Gastroesophageal sphincter (tissue), 3 donors: ENCODE measurements at regions not wholly inside any gene's neighbourhood (a gene's known extent, or its start where the extent isn't known, plus 50 kb on each side); places are given as distances from the start of the nearest gene placed in this dataset.

Experiments
- POLR2A ChIP-seq, 2 donors: fragments of 450-650 bp; IDR thresholded peaks; one replicate each; pipeline ENCODE4 v1.6.1; 2017; ENCODE audit warnings: antibody characterized with exemption in 2 of 2, mild to moderate bottlenecking in 2 of 2, moderate library complexity in 1 of 2
- POLR2AphosphoS5 ChIP-seq: sonication (generic); formaldehyde crosslinking; IDR thresholded peaks from one replicate; pipeline ENCODE4 v1.6.1; 2017; ENCODE audit warnings: antibody characterized with exemption
- TF ChIP-seq, protein P1 (sequence below), 4 experiments: fragments of 200-600 bp in 2 of 4; fragments of 450-650 bp in 2 of 4; sonication (generic) in 1 of 4; IDR thresholded peaks; one replicate each; pipeline ENCODE4 v1.5.1; 2017 to 2019; ENCODE audit warnings: antibody characterized with exemption in 4 of 4, mild to moderate bottlenecking in 2 of 4, moderate library complexity in 2 of 4

- no peak for TF ChIP-seq POLR2A (IDR thresholded peaks at IDR 0.05)
- TF ChIP-seq, protein P1, sequence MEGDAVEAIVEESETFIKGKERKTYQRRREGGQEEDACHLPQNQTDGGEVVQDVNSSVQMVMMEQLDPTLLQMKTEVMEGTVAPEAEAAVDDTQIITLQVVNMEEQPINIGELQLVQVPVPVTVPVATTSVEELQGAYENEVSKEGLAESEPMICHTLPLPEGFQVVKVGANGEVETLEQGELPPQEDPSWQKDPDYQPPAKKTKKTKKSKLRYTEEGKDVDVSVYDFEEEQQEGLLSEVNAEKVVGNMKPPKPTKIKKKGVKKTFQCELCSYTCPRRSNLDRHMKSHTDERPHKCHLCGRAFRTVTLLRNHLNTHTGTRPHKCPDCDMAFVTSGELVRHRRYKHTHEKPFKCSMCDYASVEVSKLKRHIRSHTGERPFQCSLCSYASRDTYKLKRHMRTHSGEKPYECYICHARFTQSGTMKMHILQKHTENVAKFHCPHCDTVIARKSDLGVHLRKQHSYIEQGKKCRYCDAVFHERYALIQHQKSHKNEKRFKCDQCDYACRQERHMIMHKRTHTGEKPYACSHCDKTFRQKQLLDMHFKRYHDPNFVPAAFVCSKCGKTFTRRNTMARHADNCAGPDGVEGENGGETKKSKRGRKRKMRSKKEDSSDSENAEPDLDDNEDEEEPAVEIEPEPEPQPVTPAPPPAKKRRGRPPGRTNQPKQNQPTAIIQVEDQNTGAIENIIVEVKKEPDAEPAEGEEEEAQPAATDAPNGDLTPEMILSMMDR (IDR thresholded peaks at IDR 0.05) = no peak
- no peak for TF ChIP-seq POLR2AphosphoS5
These were observed 615.6 kb downstream of the DACH1 start for GRCh38 chr13:71251292-71251951.
